A549 (cell line): ENCODE measurements at regions not wholly inside any gene's neighbourhood (a gene's known extent, or its start where the extent isn't known, plus 50 kb on each side); places are given as distances from the start of the nearest gene placed in this dataset.

Experiments used
- ATAC-seq, 2 experiments: fragments of 200-7000 bp in 1 of 2; fragments of >200 bp in 1 of 2; cut with Nextera tagmentation in 1 of 2; cut with Tn5 transposase in 1 of 2; 3 replicates each; pipeline versions ENCODE4 v1.8.0 to v1.9.1; 2018 to 2020; ENCODE audit warnings: mild to moderate bottlenecking in 1 of 2, moderate library complexity in 1 of 2
- CTCF ChIA-PET: fragments of 300-600 bp; sonication (Branson Sonifier 250); formaldehyde crosslinking; extraction: SDS; loops from one replicate; lab custom pipeline; 2021; ENCODE audit warnings: antibody characterized with exemption, inconsistent platforms; lab: Yijun Ruan, JAX
- POLR2A ChIA-PET: fragments of 350-600 bp; formaldehyde crosslinking; extraction: SDS; loops from one replicate; lab custom pipeline; 2021; ENCODE audit warnings: antibody characterized with exemption, inconsistent platforms; lab: Yijun Ruan, JAX
- DNase-seq, 2 experiments: peaks; one replicate each; pipeline versions ENCODE4 v3.0.0 to v3.0.0-alpha.2; 2011 to 2016; ENCODE audit warnings: low read depth in 1 of 2, low spot score in 1 of 2
- FAIRE-seq: peaks from 2 replicates; lab custom pipeline; 2011; peaks lifted over from hg19 to GRCh38; lab: Jason Lieb, UNC
- H3K27ac ChIP-seq, 2 experiments: fragments of >200 bp; sonication (Bioruptor Twin); formaldehyde crosslinking; 3 replicates each; pipeline ENCODE4 v1.5.1; 2016 to 2017
- H3K4me1 ChIP-seq: fragments of >200 bp; sonication (Bioruptor Twin); formaldehyde crosslinking; 3 replicates; pipeline ENCODE4 v1.6.1; 2016
- H3K4me2 ChIP-seq: fragments of >200 bp; sonication (Bioruptor Twin); formaldehyde crosslinking; 3 replicates; pipeline ENCODE4 v1.6.1; 2016
- H3K4me3 ChIP-seq: fragments of >200 bp; sonication (Bioruptor Twin); formaldehyde crosslinking; 3 replicates; pipeline ENCODE4 v1.5.1; 2016
- H3K9me3 ChIP-seq: fragments of >200 bp; sonication (Bioruptor Twin); formaldehyde crosslinking; 3 replicates; pipeline ENCODE4 v1.6.1; 2016
- CHD4 ChIP-seq: fragments of 200-600 bp; sonication (generic); IDR thresholded peaks from 2 replicates; pipeline ENCODE4 v1.6.1; 2016; ENCODE audit warnings: antibody characterized with exemption, mild to moderate bottlenecking, borderline replicate concordance
- FOSB ChIP-seq: fragments of 250-450 bp; sonication (Bioruptor Pico); IDR thresholded peaks from 2 replicates; pipeline ENCODE4 v1.5.0; 2020; ENCODE audit warnings: mild to moderate bottlenecking, moderate library complexity
- FOXS1 ChIP-seq: fragments of 250-450 bp; sonication (Bioruptor Pico); IDR thresholded peaks from 2 replicates; pipeline ENCODE4 v1.5.0; 2020; ENCODE audit warnings: mild to moderate bottlenecking, moderate library complexity
- GATA3 ChIP-seq: IDR thresholded peaks from 2 replicates; pipeline ENCODE4 v1.6.1; 2012; ENCODE audit warnings: borderline replicate concordance
- HOXA7 ChIP-seq: fragments of 250-450 bp; sonication (Bioruptor Pico); IDR thresholded peaks from 2 replicates; pipeline ENCODE4 v1.5.0; 2020; ENCODE audit warnings: mild to moderate bottlenecking, moderate library complexity
- KDM5A ChIP-seq: fragments of 200-600 bp; sonication (generic); IDR thresholded peaks from 2 replicates; pipeline ENCODE4 v1.6.1; 2016; ENCODE audit warnings: antibody characterized with exemption, mild to moderate bottlenecking
- MAFK ChIP-seq: fragments of 450-650 bp; IDR thresholded peaks from 2 replicates; pipeline ENCODE4 v1.6.1; 2014; ENCODE audit not compliant: partially characterized antibody
- MAZ ChIP-seq: fragments of 150-350 bp; IDR thresholded peaks from 2 replicates; pipeline ENCODE4 v1.6.1; 2014; ENCODE audit warnings: antibody characterized with exemption, low read depth, low read length, borderline replicate concordance
- NFE2L2 ChIP-seq: fragments of 150-350 bp; conservative IDR thresholded peaks from 2 replicates; pipeline ENCODE4 v1.6.1; 2014; ENCODE audit warnings: low read length
- NR3C1 ChIP-seq: fragments of >200 bp; sonication (Bioruptor Twin); formaldehyde crosslinking; IDR thresholded peaks from 3 replicates; pipeline ENCODE4 v1.6.1; 2017
- PHF8 ChIP-seq: fragments of 200-600 bp; sonication (generic); IDR thresholded peaks from 2 replicates; pipeline ENCODE4 v1.6.1; 2016; ENCODE audit warnings: low read depth, mild to moderate bottlenecking, antibody characterized with exemption, moderate library complexity, borderline replicate concordance
- RAD21 ChIP-seq, 2 experiments: fragments of >200 bp in 1 of 2; sonication (Bioruptor Twin) in 1 of 2; formaldehyde crosslinking in 1 of 2; IDR thresholded peaks in 1 of 2; conservative IDR thresholded peaks in 1 of 2; 2 replicates in 1 of 2; 3 replicates in 1 of 2; pipeline ENCODE4 v1.6.1; 2012 to 2018; ENCODE audit warnings: inconsistent platforms in 1 of 2
- RARB ChIP-seq: fragments of 250-450 bp; sonication (Bioruptor Pico); IDR thresholded peaks from 2 replicates; pipeline ENCODE4 v1.8.0; 2021; ENCODE audit warnings: mild to moderate bottlenecking, moderate library complexity
- RFX5 ChIP-seq: fragments of 450-650 bp; IDR thresholded peaks from 2 replicates; pipeline ENCODE4 v1.7.1; 2014; ENCODE audit warnings: antibody characterized with exemption, mild to moderate bottlenecking, moderate library complexity
- TFCP2L1 ChIP-seq: fragments of 250-450 bp; sonication (Bioruptor Pico); IDR thresholded peaks from 2 replicates; pipeline ENCODE4 v1.5.0; 2021; ENCODE audit warnings: mild to moderate bottlenecking
- TP53 ChIP-seq: fragments of 250-450 bp; sonication (Bioruptor Pico); IDR thresholded peaks from 2 replicates; pipeline ENCODE4 v1.5.0; 2021; ENCODE audit warnings: mild to moderate bottlenecking, moderate library complexity
- ZNF302 ChIP-seq: fragments of 250-450 bp; sonication (Bioruptor Pico); IDR thresholded peaks from 2 replicates; pipeline ENCODE4 v1.9.0; 2021; ENCODE audit warnings: inconsistent platforms, mild to moderate bottlenecking, moderate library complexity
- ZSCAN20 ChIP-seq: fragments of 250-450 bp; sonication (Bioruptor Pico); IDR thresholded peaks from 2 replicates; pipeline ENCODE4 v1.8.0; 2022; ENCODE audit warnings: mild to moderate bottlenecking, moderate library complexity
- WGBS: methylation state at CpG from one replicate; pipeline ENCODE4 v1.1.6; 2017; ENCODE audit errors: missing lambda C conversion rate; 5-methylcytosine and 5-hydroxymethylcytosine counted together
- TF ChIP-seq, protein P1 (sequence below): IDR thresholded peaks from 2 replicates; pipeline ENCODE4 v1.6.1; 2012; ENCODE audit warnings: low read depth, borderline replicate concordance
- TF ChIP-seq, protein P2 (sequence below): fragments of >200 bp; sonication (Bioruptor Twin); formaldehyde crosslinking; IDR thresholded peaks from 3 replicates; pipeline ENCODE4 v1.5.1; 2016
- TF ChIP-seq, protein P3 (sequence below): fragments of 150-350 bp; IDR thresholded peaks from 2 replicates; pipeline ENCODE4 v1.6.1; 2014; ENCODE audit warnings: low read depth, mild to moderate bottlenecking, low read length
- TF ChIP-seq, protein P4 (sequence below): fragments of 250-450 bp; sonication (Bioruptor Pico); IDR thresholded peaks from 2 replicates; pipeline ENCODE4 v1.5.0; 2021; ENCODE audit warnings: mild to moderate bottlenecking, moderate library complexity, borderline replicate concordance
- TF ChIP-seq, protein P5 (sequence below): fragments of >200 bp; sonication (Bioruptor Twin); formaldehyde crosslinking; IDR thresholded peaks from 3 replicates; pipeline ENCODE4 v1.6.1; 2016
- TF ChIP-seq, protein P6 (sequence below): fragments of 250-450 bp; sonication (Bioruptor Pico); IDR thresholded peaks from 2 replicates; pipeline ENCODE4 v1.5.0; 2020; ENCODE audit warnings: low read depth, mild to moderate bottlenecking, moderate library complexity

DNA sequence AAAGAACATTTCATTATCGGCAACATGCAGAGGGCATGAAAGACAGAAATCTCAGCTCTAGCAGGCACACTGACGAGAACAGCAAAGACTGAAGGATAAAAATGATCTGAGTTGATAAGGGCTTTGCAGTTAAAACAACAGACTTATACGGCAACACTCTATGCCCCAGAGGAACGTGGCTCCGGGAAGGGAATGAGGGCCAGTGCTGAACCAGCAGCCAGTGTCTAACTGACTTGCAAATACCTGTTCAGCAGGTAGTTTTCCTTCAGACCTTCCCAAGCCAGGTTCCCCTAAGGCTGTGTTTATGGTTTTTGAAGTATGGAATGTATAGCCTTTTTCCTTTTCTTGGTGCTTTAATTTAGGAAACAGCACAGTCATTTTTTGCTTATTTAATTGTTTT, 121.3 kb upstream of the CDH18 start:
- POLR2A ChIA-PET = no interaction called here
- DNase-seq (no peak), FAIRE-seq (no peak), ATAC-seq (no peak)
- Histone ChIP-seq H3K4me1 (no peaks in the 10 kb centered on the region), H3K4me3 (no peak overlapping the region), H3K4me2 (no peak overlapping the region), H3K27ac (no peak overlapping the region), H3K9me3 (no peaks in the 10 kb centered on the region)
- WGBS = 34% methylated on average over 5 of the region's 5 CpGs
- no peak for TF ChIP-seq GATA3
- TF ChIP-seq, protein P1, sequence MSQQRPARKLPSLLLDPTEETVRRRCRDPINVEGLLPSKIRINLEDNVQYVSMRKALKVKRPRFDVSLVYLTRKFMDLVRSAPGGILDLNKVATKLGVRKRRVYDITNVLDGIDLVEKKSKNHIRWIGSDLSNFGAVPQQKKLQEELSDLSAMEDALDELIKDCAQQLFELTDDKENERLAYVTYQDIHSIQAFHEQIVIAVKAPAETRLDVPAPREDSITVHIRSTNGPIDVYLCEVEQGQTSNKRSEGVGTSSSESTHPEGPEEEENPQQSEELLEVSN = no peak
- TF ChIP-seq NR3C1 = no peak
- TF ChIP-seq RAD21 (conservative IDR thresholded peaks at IDR 0.05 in 1 of 2, IDR thresholded peaks at IDR 0.05 in 1 of 2) = no peak
- TF ChIP-seq, protein P2, sequence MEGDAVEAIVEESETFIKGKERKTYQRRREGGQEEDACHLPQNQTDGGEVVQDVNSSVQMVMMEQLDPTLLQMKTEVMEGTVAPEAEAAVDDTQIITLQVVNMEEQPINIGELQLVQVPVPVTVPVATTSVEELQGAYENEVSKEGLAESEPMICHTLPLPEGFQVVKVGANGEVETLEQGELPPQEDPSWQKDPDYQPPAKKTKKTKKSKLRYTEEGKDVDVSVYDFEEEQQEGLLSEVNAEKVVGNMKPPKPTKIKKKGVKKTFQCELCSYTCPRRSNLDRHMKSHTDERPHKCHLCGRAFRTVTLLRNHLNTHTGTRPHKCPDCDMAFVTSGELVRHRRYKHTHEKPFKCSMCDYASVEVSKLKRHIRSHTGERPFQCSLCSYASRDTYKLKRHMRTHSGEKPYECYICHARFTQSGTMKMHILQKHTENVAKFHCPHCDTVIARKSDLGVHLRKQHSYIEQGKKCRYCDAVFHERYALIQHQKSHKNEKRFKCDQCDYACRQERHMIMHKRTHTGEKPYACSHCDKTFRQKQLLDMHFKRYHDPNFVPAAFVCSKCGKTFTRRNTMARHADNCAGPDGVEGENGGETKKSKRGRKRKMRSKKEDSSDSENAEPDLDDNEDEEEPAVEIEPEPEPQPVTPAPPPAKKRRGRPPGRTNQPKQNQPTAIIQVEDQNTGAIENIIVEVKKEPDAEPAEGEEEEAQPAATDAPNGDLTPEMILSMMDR = no peak
- no peak for TF ChIP-seq RFX5
- TF ChIP-seq HOXA7 = no peak
- TF ChIP-seq CHD4 = no peak
- TF ChIP-seq TFCP2L1 (CRISPR knock-in tag) = no peak
- TF ChIP-seq FOSB (CRISPR knock-in tag) = no peak
- TF ChIP-seq PHF8 = no peak
- TF ChIP-seq, protein P3, sequence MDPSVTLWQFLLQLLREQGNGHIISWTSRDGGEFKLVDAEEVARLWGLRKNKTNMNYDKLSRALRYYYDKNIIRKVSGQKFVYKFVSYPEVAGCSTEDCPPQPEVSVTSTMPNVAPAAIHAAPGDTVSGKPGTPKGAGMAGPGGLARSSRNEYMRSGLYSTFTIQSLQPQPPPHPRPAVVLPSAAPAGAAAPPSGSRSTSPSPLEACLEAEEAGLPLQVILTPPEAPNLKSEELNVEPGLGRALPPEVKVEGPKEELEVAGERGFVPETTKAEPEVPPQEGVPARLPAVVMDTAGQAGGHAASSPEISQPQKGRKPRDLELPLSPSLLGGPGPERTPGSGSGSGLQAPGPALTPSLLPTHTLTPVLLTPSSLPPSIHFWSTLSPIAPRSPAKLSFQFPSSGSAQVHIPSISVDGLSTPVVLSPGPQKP = no peak
- TF ChIP-seq, protein P4, sequence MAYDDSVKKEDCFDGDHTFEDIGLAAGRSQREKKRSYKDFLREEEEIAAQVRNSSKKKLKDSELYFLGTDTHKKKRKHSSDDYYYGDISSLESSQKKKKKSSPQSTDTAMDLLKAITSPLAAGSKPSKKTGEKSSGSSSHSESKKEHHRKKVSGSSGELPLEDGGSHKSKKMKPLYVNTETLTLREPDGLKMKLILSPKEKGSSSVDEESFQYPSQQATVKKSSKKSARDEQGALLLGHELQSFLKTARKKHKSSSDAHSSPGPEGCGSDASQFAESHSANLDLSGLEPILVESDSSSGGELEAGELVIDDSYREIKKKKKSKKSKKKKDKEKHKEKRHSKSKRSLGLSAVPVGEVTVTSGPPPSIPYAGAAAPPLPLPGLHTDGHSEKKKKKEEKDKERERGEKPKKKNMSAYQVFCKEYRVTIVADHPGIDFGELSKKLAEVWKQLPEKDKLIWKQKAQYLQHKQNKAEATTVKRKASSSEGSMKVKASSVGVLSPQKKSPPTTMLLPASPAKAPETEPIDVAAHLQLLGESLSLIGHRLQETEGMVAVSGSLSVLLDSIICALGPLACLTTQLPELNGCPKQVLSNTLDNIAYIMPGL = no peak
- no peak for TF ChIP-seq TP53 (CRISPR knock-in tag)
- TF ChIP-seq, protein P5, sequence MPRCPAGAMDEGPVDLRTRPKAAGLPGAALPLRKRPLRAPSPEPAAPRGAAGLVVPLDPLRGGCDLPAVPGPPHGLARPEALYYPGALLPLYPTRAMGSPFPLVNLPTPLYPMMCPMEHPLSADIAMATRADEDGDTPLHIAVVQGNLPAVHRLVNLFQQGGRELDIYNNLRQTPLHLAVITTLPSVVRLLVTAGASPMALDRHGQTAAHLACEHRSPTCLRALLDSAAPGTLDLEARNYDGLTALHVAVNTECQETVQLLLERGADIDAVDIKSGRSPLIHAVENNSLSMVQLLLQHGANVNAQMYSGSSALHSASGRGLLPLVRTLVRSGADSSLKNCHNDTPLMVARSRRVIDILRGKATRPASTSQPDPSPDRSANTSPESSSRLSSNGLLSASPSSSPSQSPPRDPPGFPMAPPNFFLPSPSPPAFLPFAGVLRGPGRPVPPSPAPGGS = no peak
- no peak for TF ChIP-seq FOXS1
- TF ChIP-seq NFE2L2 = no peak
- TF ChIP-seq ZSCAN20 = no peak
- TF ChIP-seq MAFK = no peak
- CTCF ChIA-PET = no interaction called here

DNA sequence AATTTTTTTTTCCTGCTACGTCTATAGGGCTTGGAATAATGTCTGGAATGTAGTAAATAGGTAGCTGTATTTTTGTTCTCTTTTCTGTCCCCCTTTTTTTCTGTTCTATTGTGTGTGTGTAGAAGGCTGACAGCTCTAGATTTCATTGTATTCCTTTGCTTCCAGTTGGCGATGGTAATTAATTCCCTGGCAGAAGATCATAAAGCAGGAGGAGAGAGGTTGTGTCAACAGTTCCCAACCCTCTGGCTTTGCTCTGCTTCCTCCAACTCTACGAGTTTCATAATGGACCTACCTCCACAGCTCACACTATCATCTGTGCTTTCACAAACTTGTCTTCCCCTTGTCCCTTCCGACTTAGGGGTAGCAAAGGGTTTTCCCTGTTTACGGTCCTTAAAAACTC, 117.9 kb upstream of the CDH18 start:
- H3K4me1 ChIP-seq = no peaks in the 10 kb centered on the region
- no peak overlapping the region for H3K4me3 ChIP-seq
- 11% methylated on average over 5 of the region's 5 CpGs for WGBS
- CTCF ChIA-PET = no interaction called here
- H3K4me2 ChIP-seq = no peak overlapping the region
- ATAC-seq = no peak
- no peak overlapping the region for H3K27ac ChIP-seq
- H3K9me3 ChIP-seq = no peaks in the 10 kb centered on the region
- no peak for DNase-seq
- POLR2A ChIA-PET = no interaction called here
- FAIRE-seq = no peak
- TF ChIP-seq KDM5A = no peak
- TF ChIP-seq, protein P6, sequence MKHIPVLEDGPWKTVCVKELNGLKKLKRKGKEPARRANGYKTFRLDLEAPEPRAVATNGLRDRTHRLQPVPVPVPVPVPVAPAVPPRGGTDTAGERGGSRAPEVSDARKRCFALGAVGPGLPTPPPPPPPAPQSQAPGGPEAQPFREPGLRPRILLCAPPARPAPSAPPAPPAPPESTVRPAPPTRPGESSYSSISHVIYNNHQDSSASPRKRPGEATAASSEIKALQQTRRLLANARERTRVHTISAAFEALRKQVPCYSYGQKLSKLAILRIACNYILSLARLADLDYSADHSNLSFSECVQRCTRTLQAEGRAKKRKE (CRISPR knock-in tag) = no peak
- TF ChIP-seq, protein P4 = no peak
- TF ChIP-seq, protein P3 = no peak
- TF ChIP-seq MAZ = no peak
- TF ChIP-seq RARB (CRISPR knock-in tag) = no peak
- TF ChIP-seq ZNF302 (CRISPR knock-in tag) = no peak
